ENCODE measurements at regions not wholly inside any gene's neighbourhood (a gene's known extent, or its start where the extent isn't known, plus 50 kb on each side); places are given as distances from the start of the nearest gene placed in this dataset.

DNA sequence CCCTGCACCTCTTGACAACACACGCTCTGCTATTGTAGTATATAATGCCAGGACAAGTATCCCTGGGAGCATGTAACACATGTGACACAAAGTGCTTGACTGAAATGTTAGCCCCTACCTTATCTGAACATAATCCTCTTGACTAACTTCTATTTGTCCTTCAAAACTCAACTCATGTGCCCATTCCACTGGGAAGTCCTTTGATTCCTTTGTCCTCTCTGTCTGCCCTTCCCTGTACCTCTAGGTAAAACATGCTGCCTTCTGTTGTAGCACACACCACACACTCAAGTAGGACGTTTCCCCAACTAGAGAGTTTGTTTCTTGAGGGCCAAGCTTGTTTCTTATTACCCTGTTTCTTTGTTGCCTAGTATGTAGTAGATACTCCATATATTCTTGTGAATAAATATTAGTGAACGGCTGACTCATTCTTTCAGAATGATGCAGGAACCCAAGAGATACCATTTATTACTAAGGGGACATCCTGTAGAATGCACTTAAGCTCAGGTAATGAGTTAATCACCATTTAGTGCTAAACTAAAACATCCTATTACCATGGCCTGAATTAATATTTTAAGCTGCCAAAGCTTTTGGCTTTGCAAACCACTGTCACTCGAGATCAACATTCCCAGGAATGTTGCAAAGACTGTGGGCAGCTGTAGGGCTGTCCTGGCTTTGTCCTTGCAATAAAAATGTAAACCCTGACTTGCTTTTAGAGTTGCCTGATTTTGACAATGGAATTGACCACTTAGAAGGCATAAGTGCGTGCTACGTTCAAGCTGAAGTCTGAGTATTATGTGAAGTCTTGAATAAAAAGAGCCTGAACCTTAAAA lies 313.4 kb downstream of the COG6 start (continued):
- TF ChIP-seq ZNF462 (CRISPR knock-in tag; IDR thresholded peaks at IDR 0.05) (no peak), EZH2 (IDR thresholded peaks at IDR 0.05; ENCODE audit: low read depth, unreplicated experiment) (no peak), NANOG (IDR thresholded peaks at IDR 0.05; ENCODE audit: borderline replicate concordance) (no peak), ETS1 (IDR thresholded peaks at IDR 0.05) (no peak), EZH2phosphoT487 (IDR thresholded peaks at IDR 0.05; ENCODE audit: unreplicated experiment) (no peak), ZNF114 (CRISPR knock-in tag; IDR thresholded peaks at IDR 0.05) (no peak), STAT1 (IDR thresholded peaks at IDR 0.05; ENCODE audit: unreplicated experiment) (no peak), POLR2AphosphoS5 (IDR thresholded peaks at IDR 0.05; ENCODE audit: low read depth) (no peak), ZNF331 (CRISPR knock-in tag; IDR thresholded peaks at IDR 0.05; ENCODE audit: low read depth) (no peak), CREB1 (CRISPR knock-in tag; IDR thresholded peaks at IDR 0.05; ENCODE audit: low read depth) (no peak), JUNB (IDR thresholded peaks at IDR 0.05; ENCODE audit: unreplicated experiment) (no peak)

Measured in GM23338 (cell line).